ENCODE measurements at regions not wholly inside any gene's neighbourhood (a gene's known extent, or its start where the extent isn't known, plus 50 kb on each side); places are given as distances from the start of the nearest gene placed in this dataset.

- no peak for DNase-seq
- no peak for ATAC-seq
- intact Hi-C loops (cut with micrococcal nuclease) = no loop called here
Observed at GRCh38 chr7:121810831-121811672, 61.9 kb upstream of the PTPRZ1 start.

- DNase-seq (no peak), ATAC-seq (no peak)
- intact Hi-C loops (cut with micrococcal nuclease) = no loop called here
Observed at GRCh38 chr7:121807078-121807477, 65.9 kb upstream of the PTPRZ1 start.

GRCh38 chr7:121803039-121803438, 69.9 kb upstream of the PTPRZ1 start:
- intact Hi-C loops (cut with micrococcal nuclease) = no loop called here
- ATAC-seq (no peak), DNase-seq (no peak)

- no peak for ATAC-seq
Observed at GRCh38 chr7:121800916-121801675, 71.9 kb upstream of the PTPRZ1 start.

GRCh38 chr7:121798896-121799295, 74.1 kb upstream of the PTPRZ1 start:
- no peak for DNase-seq
- no peak for ATAC-seq
- intact Hi-C loops (cut with micrococcal nuclease) = no loop called here

More at GRCh38 chr7:121800916-121801675, 71.9 kb upstream of the PTPRZ1 start:
- intact Hi-C loops (cut with micrococcal nuclease) = no loop called here
- DNase-seq = no peak

GRCh38 chr7:121798453-121798840, 74.5 kb upstream of the PTPRZ1 start:
- DNase-seq (no peak), ATAC-seq (no peak)
- intact Hi-C loops (cut with micrococcal nuclease) = no loop called here

- DNase-seq (no peak), ATAC-seq (peak; percentile 46)
- intact Hi-C loops (cut with micrococcal nuclease) = no loop called here
Observed at GRCh38 chr7:121797657-121798452, 75.1 kb upstream of the PTPRZ1 start.

GRCh38 chr7:121796936-121797656, 75.9 kb upstream of the PTPRZ1 start:
- DNase-seq (no peak), ATAC-seq (no peak)
- intact Hi-C loops (cut with micrococcal nuclease) = no loop called here

GRCh38 chr7:121796381-121796780, 76.6 kb upstream of the PTPRZ1 start:
- DNase-seq (no peak), ATAC-seq (no peak)
- intact Hi-C loops (cut with micrococcal nuclease) = no loop called here

- intact Hi-C loops (cut with micrococcal nuclease) = no loop called here
- DNase-seq (no peak), ATAC-seq (no peak)
Observed at GRCh38 chr7:121795736-121796135, 77.2 kb upstream of the PTPRZ1 start.

GRCh38 chr7:121793716-121794115, 79.2 kb upstream of the PTPRZ1 start:
- DNase-seq (no peak), ATAC-seq (no peak)
- intact Hi-C loops (cut with micrococcal nuclease) = no loop called here

- ATAC-seq = no peak
- no peak for DNase-seq
- intact Hi-C loops (cut with micrococcal nuclease) = no loop called here
Observed at GRCh38 chr7:121777672-121778071, 95.3 kb upstream of the PTPRZ1 start.

- ATAC-seq (no peak), DNase-seq (no peak)
- intact Hi-C loops (cut with micrococcal nuclease) = no loop called here
Observed at GRCh38 chr7:121774563-121774962, 98.4 kb upstream of the PTPRZ1 start.

- no peak for ATAC-seq
- no peak for DNase-seq
- intact Hi-C loops (cut with micrococcal nuclease) = no loop called here
Observed at GRCh38 chr7:121766676-121767075, 106.3 kb upstream of the PTPRZ1 start.

GRCh38 chr7:121761399-121761798, 111.6 kb upstream of the PTPRZ1 start:
- intact Hi-C loops (cut with micrococcal nuclease) = no loop called here
- ATAC-seq (no peak), DNase-seq (no peak)

GRCh38 chr7:121755818-121756552, 117.0 kb upstream of the PTPRZ1 start:
- ATAC-seq = no peak
- intact Hi-C loops (cut with micrococcal nuclease) = no loop called here
- no peak for DNase-seq

- ATAC-seq (no peak), DNase-seq (no peak)
- intact Hi-C loops (cut with micrococcal nuclease) = no loop called here
Observed at GRCh38 chr7:121755286-121755685, 117.7 kb upstream of the PTPRZ1 start.

GRCh38 chr7:121753944-121754343, 119.0 kb upstream of the PTPRZ1 start:
- intact Hi-C loops (cut with micrococcal nuclease) = no loop called here
- DNase-seq (no peak), ATAC-seq (no peak)

- intact Hi-C loops (cut with micrococcal nuclease) = no loop called here
- ATAC-seq (no peak), DNase-seq (no peak)
Observed at GRCh38 chr7:121752706-121753105, 120.3 kb upstream of the PTPRZ1 start.

Measured in left ventricle myocardium superior (tissue), 1 donor.